ENCODE measurements at regions not wholly inside any gene's neighbourhood (a gene's known extent, or its start where the extent isn't known, plus 50 kb on each side); places are given as distances from the start of the nearest gene placed in this dataset.
"Not testable (repeated sequence)": the region's sequence is repeated elsewhere in the genome, so short reads cannot be mapped to it uniquely, and the experiment has no call there.

DNA sequence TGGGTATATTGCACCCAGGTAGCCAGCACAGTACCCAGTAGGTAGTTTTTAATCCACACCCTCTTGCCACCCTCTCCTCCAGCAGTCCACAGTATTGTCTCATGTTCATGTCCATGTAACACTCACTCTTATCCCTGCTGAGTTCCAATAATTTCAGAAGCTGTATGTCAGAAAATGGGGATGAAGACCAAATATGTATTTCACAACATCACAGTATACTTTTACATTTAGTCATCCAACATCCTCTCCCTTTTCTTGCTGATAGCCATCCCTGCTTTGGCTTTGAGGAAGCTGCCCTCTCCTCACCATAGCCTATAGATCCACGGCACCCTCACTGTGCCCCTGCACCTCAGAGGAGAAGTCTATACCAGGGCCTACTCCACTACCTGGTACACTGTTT lies 126.0 kb upstream of the LDB2 start:
- DNase-seq (no peak), ATAC-seq (no peak)
- Mint-ChIP-seq H3K9me3 (peaks cover 2% of the 10 kb centered on the region), H3K27ac (no peak overlapping the region), H3K27me3 (peaks cover 15% of the 10 kb centered on the region), H3K36me3 (ENCODE audit: low read depth) (no peaks in the 10 kb centered on the region), H3K4me3 (no peak overlapping the region), H3K4me1 (no peaks in the 10 kb centered on the region)

DNA sequence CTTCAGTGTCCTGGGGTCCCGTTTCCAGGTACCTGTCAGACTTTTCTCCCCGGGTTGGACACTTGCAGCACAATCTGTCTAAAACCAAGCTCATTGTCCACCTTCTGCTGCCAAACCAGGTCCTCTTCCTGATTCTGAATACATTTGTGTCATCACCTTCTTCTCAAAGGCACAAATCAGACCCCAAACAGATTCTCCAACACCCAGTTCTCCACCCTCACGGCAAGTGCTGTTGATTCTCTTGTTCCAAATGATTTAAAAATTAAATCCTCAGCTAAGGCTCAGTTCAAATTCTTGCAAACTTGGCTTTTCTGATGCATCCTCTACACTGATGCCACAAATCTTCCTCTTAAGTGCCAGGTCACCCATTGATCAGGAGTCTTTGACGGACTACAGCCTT lies 122.5 kb upstream of the LDB2 start:
- Mint-ChIP-seq H3K9me3 (no peaks in the 10 kb centered on the region), H3K27ac (no peak overlapping the region), H3K36me3 (ENCODE audit: low read depth) (no peaks in the 10 kb centered on the region), H3K27me3 (peaks cover 12% of the 10 kb centered on the region), H3K4me3 (no peak overlapping the region), H3K4me1 (no peaks in the 10 kb centered on the region)
- no peak for DNase-seq
- ATAC-seq = no peak

DNA sequence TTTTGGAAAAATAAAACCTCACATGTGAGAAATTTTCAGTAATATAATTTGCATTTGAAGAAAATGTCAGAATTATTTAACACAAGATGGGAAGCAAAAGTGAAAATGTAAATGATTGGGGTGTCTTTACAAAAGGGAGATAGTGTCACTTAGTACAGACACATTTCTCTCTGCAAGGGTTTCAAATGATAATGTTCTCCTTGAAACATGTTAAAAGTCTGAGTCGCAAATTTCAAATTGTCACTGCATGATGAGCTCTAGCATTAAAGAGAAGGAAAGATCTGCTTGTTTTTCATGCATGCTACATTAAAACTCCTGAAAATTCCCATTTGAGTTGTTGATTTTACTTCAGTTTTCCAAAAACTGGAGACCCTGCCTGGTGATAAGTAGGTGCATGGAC lies 122.0 kb upstream of the LDB2 start:
- Mint-ChIP-seq H3K36me3 (ENCODE audit: low read depth) (no peaks in the 10 kb centered on the region), H3K27me3 (peaks cover 12% of the 10 kb centered on the region), H3K4me1 (no peaks in the 10 kb centered on the region), H3K27ac (no peak overlapping the region), H3K9me3 (no peaks in the 10 kb centered on the region), H3K4me3 (no peak overlapping the region)
- DNase-seq = no peak
- ATAC-seq = no peak

DNA sequence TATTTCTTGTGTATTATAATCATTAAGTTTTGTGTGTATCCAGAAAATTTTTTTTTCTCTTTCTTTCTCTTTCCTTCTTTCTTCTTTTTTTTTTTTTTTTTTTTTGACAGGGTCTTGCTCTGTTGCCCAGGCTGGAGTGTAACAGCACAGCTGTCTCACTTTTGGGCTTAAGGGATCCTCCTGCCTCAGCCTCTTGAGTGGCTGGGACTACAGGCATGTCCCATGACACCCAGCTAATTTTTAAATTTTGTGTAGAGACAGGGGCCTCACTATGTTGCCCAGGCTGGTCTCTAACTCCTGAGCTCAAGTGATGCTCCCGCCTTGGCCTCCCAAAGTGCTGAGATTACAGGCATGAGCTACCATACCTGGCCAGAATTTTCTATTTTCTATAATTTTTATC lies 120.2 kb upstream of the LDB2 start:
- H3K4me3 Mint-ChIP-seq, H3K9me3 Mint-ChIP-seq, ATAC-seq: not testable (repeated sequence)

DNA sequence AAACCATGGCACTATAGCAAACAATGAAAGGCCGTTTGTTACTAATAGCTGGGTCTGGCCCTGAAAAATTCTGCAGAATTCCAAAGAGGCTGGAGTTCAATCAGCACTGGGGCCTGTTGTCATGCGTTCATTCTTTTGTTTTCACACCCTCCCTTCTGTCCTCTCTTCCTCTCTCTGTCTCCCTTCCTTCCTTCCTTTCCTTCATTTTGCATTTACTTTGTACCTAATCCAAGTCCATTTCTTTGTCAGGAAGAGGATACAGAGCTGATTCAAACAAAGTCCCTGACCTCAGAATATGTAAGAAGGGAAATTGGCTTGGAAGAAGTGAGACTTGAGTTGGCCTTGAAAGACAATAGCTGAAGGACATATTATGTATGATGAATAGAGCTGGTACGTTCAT lies 119.6 kb upstream of the LDB2 start:
- H3K36me3 Mint-ChIP-seq (ENCODE audit: low read depth) = no peaks in the 10 kb centered on the region

More for the DNA sequence above, 120.2 kb upstream of the LDB2 start:
- H3K27ac Mint-ChIP-seq; DNase-seq; H3K4me1 Mint-ChIP-seq; H3K36me3 Mint-ChIP-seq (ENCODE audit: low read depth); H3K27me3 Mint-ChIP-seq: not testable (repeated sequence)

DNA sequence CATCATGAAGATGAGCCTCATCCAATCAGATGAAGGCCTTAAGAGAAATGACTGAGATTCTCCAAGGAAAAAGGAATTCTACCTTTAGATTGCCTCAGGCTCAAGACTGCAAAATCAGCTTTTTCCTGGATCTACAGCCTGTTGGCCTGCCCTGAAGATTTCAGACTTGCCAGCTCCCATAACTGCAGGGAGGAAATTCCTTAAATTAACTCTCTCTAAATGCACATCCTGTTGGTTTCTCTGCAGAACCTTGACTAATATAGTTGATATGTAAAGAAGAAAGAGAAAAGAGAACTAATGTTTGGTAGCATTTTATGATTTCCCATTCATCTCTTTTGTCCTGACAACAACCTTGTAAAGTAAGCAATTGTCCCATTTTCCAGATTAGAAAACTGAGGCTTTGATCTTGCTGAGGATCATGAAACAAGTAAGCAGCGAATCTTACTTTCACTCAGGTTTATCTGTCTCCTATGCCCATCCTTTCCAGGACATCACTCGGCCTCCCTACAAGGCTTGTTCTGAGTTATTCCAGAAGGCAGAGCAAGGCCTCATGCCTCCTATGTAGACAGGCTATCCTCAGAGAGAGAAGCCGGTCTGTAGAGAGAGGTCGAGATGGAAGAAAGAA lies 115.0 kb upstream of the LDB2 start:
- H3K4me3 Mint-ChIP-seq = no peak overlapping the region
- no peak overlapping the region for H3K27ac Mint-ChIP-seq
- no peak for ATAC-seq
- DNase-seq = no peak
- no peaks in the 10 kb centered on the region for H3K4me1 Mint-ChIP-seq
- no peaks in the 10 kb centered on the region for H3K9me3 Mint-ChIP-seq
- no peaks in the 10 kb centered on the region for H3K36me3 Mint-ChIP-seq (ENCODE audit: low read depth)
- no peaks in the 10 kb centered on the region for H3K27me3 Mint-ChIP-seq

More for the DNA sequence above, 119.6 kb upstream of the LDB2 start:
- Mint-ChIP-seq H3K27me3 (peaks cover 10% of the 10 kb centered on the region), H3K4me3 (no peak overlapping the region), H3K27ac (no peak overlapping the region), H3K9me3 (no peaks in the 10 kb centered on the region), H3K4me1 (no peaks in the 10 kb centered on the region)
- ATAC-seq (no peak), DNase-seq (no peak)

DNA sequence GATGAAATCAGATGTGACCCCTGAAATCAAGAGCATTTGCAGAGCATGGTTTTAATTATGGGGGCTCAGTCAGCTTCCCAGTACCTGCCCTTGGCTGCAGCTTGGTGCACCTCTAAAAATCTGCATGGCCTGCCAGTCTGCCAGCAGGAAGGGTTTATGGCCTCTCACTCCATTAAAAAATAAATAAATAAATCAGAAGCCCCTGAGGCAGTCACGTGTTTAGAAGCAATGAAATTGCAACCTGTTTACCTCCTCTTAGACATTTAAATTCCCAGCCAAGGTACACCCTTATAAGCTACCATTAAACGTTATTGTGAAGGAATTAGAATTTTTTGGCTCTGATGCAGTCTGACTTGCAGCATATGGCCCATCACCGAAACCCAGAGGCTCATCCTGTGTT lies 114.0 kb upstream of the LDB2 start:
- DNase-seq = no peak
- H3K9me3 Mint-ChIP-seq = no peaks in the 10 kb centered on the region
- H3K4me3 Mint-ChIP-seq = no peak overlapping the region
- H3K36me3 Mint-ChIP-seq (ENCODE audit: low read depth) = no peaks in the 10 kb centered on the region
- no peak for ATAC-seq
- no peaks in the 10 kb centered on the region for H3K4me1 Mint-ChIP-seq
- H3K27me3 Mint-ChIP-seq = no peaks in the 10 kb centered on the region
- no peak overlapping the region for H3K27ac Mint-ChIP-seq

DNA sequence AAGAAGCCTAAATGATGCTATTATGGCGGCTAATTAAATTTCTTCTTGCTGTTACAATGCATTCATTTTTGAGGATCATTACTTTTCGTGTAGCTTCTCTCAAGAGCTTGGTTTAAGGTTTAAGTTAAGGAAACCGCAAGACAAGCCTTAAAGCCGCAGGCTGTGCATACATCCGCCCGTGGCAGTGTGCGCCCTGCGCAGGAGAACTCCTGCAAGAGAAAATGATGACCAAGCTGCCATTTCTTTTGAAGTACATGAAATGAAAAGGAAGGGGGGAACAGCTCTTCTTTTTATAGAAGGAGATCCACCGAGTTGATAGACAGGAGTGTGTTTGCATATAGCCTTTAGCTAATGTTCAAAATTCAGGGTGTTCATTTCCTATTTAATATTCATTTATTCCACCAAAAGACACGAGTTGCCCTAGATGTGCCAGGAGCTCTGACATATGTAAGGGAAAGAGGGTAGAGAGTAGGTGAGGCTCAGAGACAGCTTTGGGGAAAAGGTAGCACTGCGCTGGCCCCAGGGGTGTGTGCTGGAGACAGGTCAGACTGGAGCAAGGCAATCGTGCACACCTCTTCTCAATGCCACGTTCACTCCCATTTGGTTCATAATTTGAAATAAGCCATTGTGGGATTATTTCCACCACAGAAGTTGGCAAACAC lies 112.1 kb upstream of the LDB2 start:
- H3K4me3 Mint-ChIP-seq = no peak overlapping the region
- H3K36me3 Mint-ChIP-seq (ENCODE audit: low read depth) = no peaks in the 10 kb centered on the region
- no peaks in the 10 kb centered on the region for H3K9me3 Mint-ChIP-seq
- H3K27me3 Mint-ChIP-seq = no peaks in the 10 kb centered on the region
- DNase-seq (no peak), ATAC-seq (no peak)
- no peak overlapping the region for H3K27ac Mint-ChIP-seq
- H3K4me1 Mint-ChIP-seq = no peaks in the 10 kb centered on the region

DNA sequence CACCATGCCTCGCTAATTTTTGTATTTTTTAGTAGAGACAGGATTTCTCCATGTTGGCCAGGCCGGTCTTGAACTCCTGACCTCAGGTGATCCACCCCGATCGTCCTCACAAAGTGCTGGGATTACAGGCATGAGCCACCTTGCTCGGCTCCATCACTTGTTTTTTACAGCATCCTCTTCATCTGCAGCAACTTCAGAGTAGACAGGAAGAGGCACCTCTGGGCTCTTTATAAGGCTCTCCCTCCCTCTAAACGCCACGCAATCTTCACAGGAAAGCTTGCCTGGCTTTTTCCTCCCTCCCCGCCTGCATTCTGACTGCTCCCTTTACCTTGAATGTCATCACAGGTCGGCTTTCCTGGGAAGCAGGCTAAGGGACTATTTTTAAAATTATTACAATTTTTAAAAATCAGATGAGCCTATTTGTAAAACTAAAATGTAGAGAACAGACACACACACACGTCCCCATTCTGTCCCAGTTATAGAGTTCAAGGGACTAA lies 111.5 kb upstream of the LDB2 start:
- ATAC-seq (no peak), DNase-seq (no peak)
- Mint-ChIP-seq H3K9me3 (no peaks in the 10 kb centered on the region), H3K4me1 (no peaks in the 10 kb centered on the region), H3K27ac (no peak overlapping the region), H3K4me3 (no peak overlapping the region), H3K36me3 (ENCODE audit: low read depth) (no peaks in the 10 kb centered on the region), H3K27me3 (no peaks in the 10 kb centered on the region)

DNA sequence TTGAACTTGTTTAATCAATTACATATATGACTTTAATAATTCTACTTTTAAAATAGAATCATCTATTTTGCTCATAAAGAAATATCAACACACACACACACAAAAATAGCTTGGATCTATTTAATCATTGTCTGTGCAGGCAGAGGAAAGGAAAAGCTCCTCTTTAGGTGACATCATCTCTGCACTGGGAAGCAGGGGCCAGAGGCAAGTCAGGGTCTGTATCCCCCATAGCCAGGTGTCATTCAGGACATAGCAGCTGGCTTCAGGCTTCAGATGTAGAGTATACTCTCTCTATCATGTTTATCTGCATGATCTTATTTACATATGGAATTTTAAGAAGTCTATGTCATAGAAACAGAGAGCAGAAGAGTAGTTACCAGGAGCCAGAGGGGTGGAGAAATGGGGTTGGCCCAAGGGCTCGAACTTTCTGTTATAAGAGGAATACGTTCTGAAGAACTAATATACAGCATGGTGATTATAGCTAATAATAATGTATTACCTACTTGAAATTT lies 110.4 kb upstream of the LDB2 start:
- Mint-ChIP-seq H3K36me3 (ENCODE audit: low read depth) (no peaks in the 10 kb centered on the region), H3K4me1 (no peaks in the 10 kb centered on the region), H3K27ac (no peak overlapping the region), H3K9me3 (no peaks in the 10 kb centered on the region), H3K27me3 (no peaks in the 10 kb centered on the region), H3K4me3 (no peak overlapping the region)
- no peak for DNase-seq
- no peak for ATAC-seq

DNA sequence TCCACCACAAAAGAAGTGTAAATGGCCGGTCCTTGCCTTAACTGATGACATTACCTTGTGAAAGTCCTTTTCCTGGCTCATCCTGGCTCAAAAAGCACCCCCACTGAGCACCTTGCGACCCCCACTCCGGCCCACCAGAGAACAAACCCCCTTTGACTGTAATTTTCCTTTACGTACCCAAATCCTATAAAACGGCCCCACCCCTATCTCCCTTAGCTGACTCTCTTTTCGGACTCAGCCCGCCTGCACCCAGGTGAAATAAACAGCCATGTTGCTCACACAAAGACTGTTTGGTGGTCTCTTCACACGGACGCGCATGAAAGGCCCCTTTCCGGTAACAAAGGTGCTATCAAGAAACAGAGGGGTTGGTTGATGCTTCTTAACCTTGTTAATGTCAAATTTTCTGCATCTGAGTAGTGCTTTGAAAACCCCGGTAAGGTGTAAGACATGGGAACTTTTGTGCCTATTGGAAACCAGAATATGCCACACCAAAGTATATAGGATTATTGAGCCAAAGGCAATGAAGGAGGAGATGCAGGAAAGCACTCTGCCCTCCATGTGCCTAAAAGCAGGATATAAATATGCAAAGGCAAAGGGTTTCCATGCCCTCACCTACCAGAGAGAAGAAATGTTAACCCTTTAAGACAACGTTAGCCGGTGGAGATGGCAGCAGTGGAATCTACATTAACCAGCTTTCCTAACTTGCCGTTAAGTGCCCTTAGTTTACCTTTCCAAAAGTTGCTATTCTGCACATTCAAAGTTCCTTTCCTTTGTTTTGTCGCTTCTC lies 105.4 kb upstream of the LDB2 start:
- not testable (repeated sequence) for DNase-seq; H3K4me1 Mint-ChIP-seq; ATAC-seq; H3K9me3 Mint-ChIP-seq; H3K4me3 Mint-ChIP-seq; H3K27ac Mint-ChIP-seq; H3K27me3 Mint-ChIP-seq; H3K36me3 Mint-ChIP-seq (ENCODE audit: low read depth)

DNA sequence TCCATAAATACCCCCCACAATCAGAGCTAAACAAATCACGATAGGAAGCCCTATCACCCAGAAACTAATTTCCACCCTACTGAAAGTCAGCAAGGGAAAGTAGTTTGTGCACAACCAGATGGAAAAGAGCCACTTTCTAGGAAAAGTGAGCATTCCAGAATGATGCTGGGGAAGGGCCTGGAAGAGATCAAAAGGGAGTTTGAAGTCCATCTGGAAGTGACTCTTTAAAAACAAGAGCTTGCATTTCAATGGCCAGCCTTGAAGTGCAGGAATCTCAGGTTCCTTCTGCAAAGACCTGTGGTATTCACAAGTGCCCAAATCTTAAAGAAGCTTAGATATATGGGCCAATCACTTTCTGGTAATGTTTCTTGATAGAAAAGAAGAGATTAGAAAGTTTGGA lies 97.0 kb upstream of the LDB2 start:
- H3K36me3 Mint-ChIP-seq (ENCODE audit: low read depth) = no peaks in the 10 kb centered on the region
- DNase-seq (no peak), ATAC-seq (no peak)
- H3K9me3 Mint-ChIP-seq = no peaks in the 10 kb centered on the region
- no peak overlapping the region for H3K4me3 Mint-ChIP-seq
- no peak overlapping the region for H3K27ac Mint-ChIP-seq
- no peaks in the 10 kb centered on the region for H3K27me3 Mint-ChIP-seq
- no peaks in the 10 kb centered on the region for H3K4me1 Mint-ChIP-seq

DNA sequence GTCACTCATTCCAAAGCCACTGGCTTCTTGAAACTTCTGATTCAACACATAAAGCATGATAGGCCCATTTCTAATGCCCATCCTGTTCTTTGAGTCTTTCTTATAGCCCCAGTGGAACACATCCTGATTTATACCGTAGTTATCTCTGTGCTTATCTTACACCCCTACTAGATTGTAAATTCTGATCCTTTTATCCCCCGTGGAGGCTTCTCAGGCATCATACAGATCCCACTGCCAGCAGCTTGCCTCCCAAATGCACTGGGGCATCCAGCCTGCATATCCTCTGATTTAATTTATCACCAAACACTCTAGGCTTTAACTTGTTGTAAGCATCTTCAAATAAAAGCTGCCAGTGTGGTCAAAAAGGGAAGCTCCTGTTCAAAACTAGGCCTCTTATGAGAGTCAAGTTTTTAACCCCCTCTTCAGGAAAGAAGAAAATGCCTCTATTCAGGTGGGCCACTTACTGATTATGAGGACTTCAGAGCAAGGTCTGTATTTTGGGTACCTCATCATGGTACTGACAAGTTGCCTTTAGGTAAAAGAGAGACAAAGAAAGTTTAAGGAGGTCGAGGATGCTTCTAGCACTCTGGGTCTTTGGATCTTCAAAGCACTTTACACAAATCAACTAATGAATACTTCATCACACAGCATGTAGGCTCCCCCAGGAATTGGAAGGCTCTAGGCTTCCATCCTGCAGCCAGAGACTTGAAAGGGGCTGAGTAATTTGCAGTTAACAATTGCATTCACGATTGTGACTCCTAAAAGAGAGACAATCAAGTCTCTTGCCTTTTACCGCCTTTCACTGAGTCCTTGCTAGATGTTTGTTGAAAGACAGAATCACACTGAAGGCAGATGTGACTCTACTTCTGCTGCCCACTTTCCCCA lies 95.8 kb upstream of the LDB2 start:
- Mint-ChIP-seq H3K27ac (no peak overlapping the region), H3K9me3 (no peaks in the 10 kb centered on the region), H3K4me1 (no peaks in the 10 kb centered on the region), H3K27me3 (no peaks in the 10 kb centered on the region), H3K4me3 (no peak overlapping the region), H3K36me3 (ENCODE audit: low read depth) (no peaks in the 10 kb centered on the region)
- no peak for ATAC-seq
- no peak for DNase-seq

DNA sequence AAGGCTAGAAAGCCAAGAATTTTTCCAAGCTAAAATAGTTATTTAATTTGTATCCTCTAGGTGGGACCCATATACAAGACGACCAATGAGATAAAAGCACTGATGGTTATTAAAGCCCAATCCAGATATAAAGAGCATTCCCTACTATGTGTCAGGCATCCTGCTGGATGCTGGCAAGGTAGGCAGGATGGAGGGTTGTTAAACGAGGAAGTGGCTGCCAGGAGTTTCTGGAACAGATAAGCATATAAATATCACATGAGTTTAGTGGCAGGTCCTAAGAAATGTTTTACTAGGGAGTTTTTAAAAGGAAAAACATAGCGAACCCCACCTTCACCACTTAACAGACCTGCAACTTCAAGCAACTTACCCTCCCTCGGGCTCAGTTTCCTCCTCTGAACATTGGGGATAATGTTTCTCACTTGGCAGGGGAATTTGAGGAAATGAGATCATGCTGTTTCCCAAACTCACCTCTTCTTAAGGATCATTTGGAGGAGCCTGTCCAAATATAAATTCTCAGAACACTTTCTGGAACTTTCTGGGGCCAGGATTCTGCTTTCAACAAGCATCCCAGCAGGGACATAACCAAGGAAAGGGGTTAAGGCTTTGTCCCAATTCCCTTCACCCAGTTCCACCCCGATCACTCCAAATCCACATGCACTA lies 94.3 kb upstream of the LDB2 start:
- DNase-seq = no peak
- no peak for ATAC-seq
- Mint-ChIP-seq H3K9me3 (no peaks in the 10 kb centered on the region), H3K36me3 (ENCODE audit: low read depth) (no peaks in the 10 kb centered on the region), H3K4me1 (no peaks in the 10 kb centered on the region), H3K27ac (no peak overlapping the region), H3K4me3 (no peak overlapping the region), H3K27me3 (no peaks in the 10 kb centered on the region)
